ENCODE measurements at regions not wholly inside any gene's neighbourhood (a gene's known extent, or its start where the extent isn't known, plus 50 kb on each side); places are given as distances from the start of the nearest gene placed in this dataset.

DNA sequence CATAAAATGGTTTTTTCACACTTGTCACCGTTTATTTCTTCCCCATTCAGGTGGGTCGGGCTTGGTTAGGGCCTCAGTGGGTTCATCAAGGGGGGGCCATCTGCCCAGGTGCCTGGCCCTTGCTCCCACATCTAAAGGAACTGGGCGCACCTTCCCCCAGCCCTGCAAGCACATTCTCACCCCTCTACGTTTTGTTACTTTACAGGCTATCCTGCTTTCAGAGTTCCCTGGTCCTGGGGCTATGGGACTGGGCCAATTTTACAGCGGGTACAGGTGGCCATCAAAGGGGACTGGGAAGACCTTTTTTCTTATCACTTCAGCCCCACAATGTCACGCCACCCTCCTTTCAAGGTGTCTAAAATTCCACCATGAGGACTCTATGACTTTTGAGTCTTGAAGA lies 71.8 kb upstream of the HAAO start:
- TF ChIP-seq, protein P1, sequence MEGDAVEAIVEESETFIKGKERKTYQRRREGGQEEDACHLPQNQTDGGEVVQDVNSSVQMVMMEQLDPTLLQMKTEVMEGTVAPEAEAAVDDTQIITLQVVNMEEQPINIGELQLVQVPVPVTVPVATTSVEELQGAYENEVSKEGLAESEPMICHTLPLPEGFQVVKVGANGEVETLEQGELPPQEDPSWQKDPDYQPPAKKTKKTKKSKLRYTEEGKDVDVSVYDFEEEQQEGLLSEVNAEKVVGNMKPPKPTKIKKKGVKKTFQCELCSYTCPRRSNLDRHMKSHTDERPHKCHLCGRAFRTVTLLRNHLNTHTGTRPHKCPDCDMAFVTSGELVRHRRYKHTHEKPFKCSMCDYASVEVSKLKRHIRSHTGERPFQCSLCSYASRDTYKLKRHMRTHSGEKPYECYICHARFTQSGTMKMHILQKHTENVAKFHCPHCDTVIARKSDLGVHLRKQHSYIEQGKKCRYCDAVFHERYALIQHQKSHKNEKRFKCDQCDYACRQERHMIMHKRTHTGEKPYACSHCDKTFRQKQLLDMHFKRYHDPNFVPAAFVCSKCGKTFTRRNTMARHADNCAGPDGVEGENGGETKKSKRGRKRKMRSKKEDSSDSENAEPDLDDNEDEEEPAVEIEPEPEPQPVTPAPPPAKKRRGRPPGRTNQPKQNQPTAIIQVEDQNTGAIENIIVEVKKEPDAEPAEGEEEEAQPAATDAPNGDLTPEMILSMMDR (conservative IDR thresholded peaks at IDR 0.05) = no peak
- no peak for TF ChIP-seq ZFX (IDR thresholded peaks at IDR 0.05)
